ENCODE measurements at regions not wholly inside any gene's neighbourhood (a gene's known extent, or its start where the extent isn't known, plus 50 kb on each side); places are given as distances from the start of the nearest gene placed in this dataset.

- TF ChIP-seq POLR2AphosphoS5 (IDR thresholded peaks at IDR 0.05; ENCODE audit: low read depth, low read length) = no peak
- TF ChIP-seq MXI1 (IDR thresholded peaks at IDR 0.05; ENCODE audit: low read depth, low read length) = no peak
- no peak for TF ChIP-seq CTCF (IDR thresholded peaks at IDR 0.05)
- TF ChIP-seq EZH2phosphoT487 (IDR thresholded peaks at IDR 0.05; ENCODE audit: borderline replicate concordance, low read depth) = no peak
- TF ChIP-seq MAX (IDR thresholded peaks at IDR 0.05; ENCODE audit: low read depth) = no peak
These were observed 1099.8 kb upstream of the CRIM1 start for GRCh38 chr2:35255826-35256225.

All from SK-N-SH (cell line).